K562 (cell line): ENCODE measurements at regions not wholly inside any gene's neighbourhood (a gene's known extent, or its start where the extent isn't known, plus 50 kb on each side); places are given as distances from the start of the nearest gene placed in this dataset.

Experiments used
- ATAC-seq: fragments of 200-7000 bp; cut with Tn5 transposase; 3 replicates; pipeline ENCODE4 v1.9.1; 2020; ENCODE audit warnings: moderate library complexity
- BruUV-seq: library from RNA; stranded (reverse); fragments of 400-500 nt; replicated peaks from 2 replicates; lab custom pipeline; 2021; lab: Mats Ljungman, UMichigan
- CTCF ChIA-PET: fragments of 300-600 bp; formaldehyde crosslinking; extraction: SDS; loops from one replicate; lab custom pipeline; 2021; ENCODE audit warnings: low intra/inter-chr PET ratio; lab: Yijun Ruan, JAX
- POLR2A ChIA-PET: fragments of 300-600, 350-650 bp; sonication (Branson Sonifier 250); formaldehyde crosslinking; extraction: SDS; loops from one replicate; lab custom pipeline; 2021; ENCODE audit warnings: antibody characterized with exemption, inconsistent platforms; lab: Yijun Ruan, JAX
- DNase-seq, 4 experiments: peaks; one replicate each; pipeline versions ENCODE4 v3.0.0 to v3.0.0-alpha.2; 2011 to 2018; ENCODE audit warnings: low spot score in 3 of 4, mixed read lengths in 3 of 4; ENCODE audit errors: extremely low read depth in 1 of 4
- FAIRE-seq: peaks from 2 replicates; lab custom pipeline; 2011; peaks lifted over from hg19 to GRCh38; lab: Jason Lieb, UNC
- H2AFZ ChIP-seq: 2 replicates; pipeline ENCODE4 v1.6.0; 2011; ENCODE audit warnings: low read depth, low read length, control low read depth, inconsistent platforms
- H3K27ac ChIP-seq: fragments of 200-600 bp; 3 replicates; pipeline ENCODE4 v1.8.0; 2011; ENCODE audit warnings: low read depth, mild to moderate bottlenecking, control low read depth, inconsistent platforms, low read length, moderate library complexity, mixed read lengths; ENCODE audit errors: extremely low read depth
- H3K27me3 ChIP-seq, 2 experiments: fragments of 300-600 bp in 1 of 2; 2 replicates in 1 of 2; 3 replicates in 1 of 2; pipeline versions ENCODE4 v1.6.0 to v1.8.0; 2011; ENCODE audit warnings: inconsistent platforms in 2 of 2, low read length in 2 of 2, mild to moderate bottlenecking in 1 of 2, mixed read lengths in 1 of 2, moderate library complexity in 1 of 2; ENCODE audit not compliant: control insufficient read depth in 2 of 2, insufficient read depth in 2 of 2
- H3K36me3 ChIP-seq: fragments of 300-600 bp; 3 replicates; pipeline ENCODE4 v1.8.0; 2011; ENCODE audit warnings: mild to moderate bottlenecking, low read length, inconsistent platforms; ENCODE audit not compliant: control insufficient read depth, insufficient read depth
- H3K4me1 ChIP-seq, 2 experiments: fragments of 200-600 bp in 1 of 2; replicated peaks in 1 of 2; 2 replicates in 1 of 2; 3 replicates in 1 of 2; pipeline versions ENCODE4 v1.5.1 to v1.8.0; 2011; ENCODE audit warnings: inconsistent platforms in 2 of 2, low read length in 2 of 2, mild to moderate bottlenecking in 1 of 2, mixed read lengths in 1 of 2, moderate library complexity in 1 of 2; ENCODE audit not compliant: control insufficient read depth in 2 of 2, insufficient read depth in 2 of 2
- H3K4me2 ChIP-seq: 2 replicates; pipeline ENCODE4 v1.6.1; 2011; ENCODE audit warnings: low read length, control low read depth, inconsistent platforms, mixed read lengths; ENCODE audit not compliant: insufficient read depth
- H3K4me3 ChIP-seq: fragments of 200-600 bp; sonication (generic), shearing (Covaris generic); 2 replicates; pipeline ENCODE4 v1.5.1; 2016; ENCODE audit warnings: control low read depth, inconsistent platforms
- H3K79me2 ChIP-seq: fragments of 200-600 bp; 3 replicates; pipeline ENCODE4 v1.8.0; 2011; ENCODE audit warnings: low read length, inconsistent platforms; ENCODE audit not compliant: control insufficient read depth, insufficient read depth
- H3K9ac ChIP-seq, 2 experiments: 2 replicates each; pipeline versions ENCODE4 v1.6.0 to v1.6.1; 2011; ENCODE audit warnings: low read depth in 2 of 2, low read length in 2 of 2, control low read depth in 1 of 2, inconsistent platforms in 1 of 2, mild to moderate bottlenecking in 1 of 2, mixed read lengths in 1 of 2; ENCODE audit not compliant: insufficient read depth in 1 of 2
- H3K9me1 ChIP-seq: one replicate; pipeline ENCODE4 v1.6.0; 2011; ENCODE audit warnings: inconsistent platforms, mild to moderate bottlenecking, low read length, moderate library complexity; ENCODE audit not compliant: control insufficient read depth, insufficient read depth
- H3K9me3 ChIP-seq: replicated peaks from 2 replicates; pipeline ENCODE4 v1.5.1; 2011; ENCODE audit warnings: low read depth, low read length, inconsistent platforms; ENCODE audit not compliant: control insufficient read depth, insufficient read depth
- H4K20me1 ChIP-seq: replicated peaks from 2 replicates; pipeline ENCODE4 v1.6.1; 2011; ENCODE audit warnings: low read length, inconsistent platforms, mixed read lengths; ENCODE audit not compliant: control insufficient read depth, insufficient read depth
- ASH1L ChIP-seq: fragments of 450-650 bp; IDR thresholded peaks from 2 replicates; pipeline ENCODE4 v1.6.1; 2018; ENCODE audit warnings: borderline replicate concordance, mild to moderate bottlenecking, low read depth; ENCODE audit not compliant: partially characterized antibody
- PHF21A ChIP-seq: fragments of 450-650 bp; IDR thresholded peaks from 2 replicates; pipeline ENCODE4 v1.6.1; 2017; ENCODE audit warnings: low read depth, borderline replicate concordance
- POLR2G ChIP-seq: fragments of 200-400 bp; formaldehyde crosslinking; IDR thresholded peaks from 2 replicates; pipeline ENCODE4 v1.6.1; 2017; ENCODE audit warnings: low read depth, mild to moderate bottlenecking, antibody characterized with exemption, low read length, moderate library complexity
- PPARD ChIP-seq: fragments of 250-450 bp; sonication (Bioruptor Pico); IDR thresholded peaks from 2 replicates; pipeline ENCODE4 v1.8.0; 2022; ENCODE audit warnings: inconsistent platforms, mild to moderate bottlenecking, moderate library complexity
- SMAD3 ChIP-seq: fragments of 450-650 bp; formaldehyde crosslinking; conservative IDR thresholded peaks from 2 replicates; pipeline ENCODE4 v1.4.0; 2020; ENCODE audit warnings: mild to moderate bottlenecking
- SMAD4 ChIP-seq: fragments of 250-450 bp; sonication (Bioruptor Pico); conservative IDR thresholded peaks from 2 replicates; pipeline ENCODE4 v1.8.0; 2021; ENCODE audit warnings: inconsistent platforms, mild to moderate bottlenecking, moderate library complexity
- ZC3H8 ChIP-seq: fragments of 450-650 bp; IDR thresholded peaks from 2 replicates; pipeline ENCODE4 v1.6.1; 2017
- WGBS: fragments of 100-300 bp; shearing (Covaris generic); methylation state at CpG from one replicate; pipeline ENCODE4 v1.1.6; 2016; ENCODE audit warnings: low coverage, mixed read lengths; ENCODE audit not compliant: insufficient coverage; ENCODE audit errors: missing lambda C conversion rate; 5-methylcytosine and 5-hydroxymethylcytosine counted together
- in situ Hi-C: fragments of 300-500 bp; cut with MboI; formaldehyde crosslinking; loops from 4 replicates; pipeline ENCODE4 v1.15.0; 2018; ENCODE audit warnings: inconsistent platforms, mixed read lengths
- intact Hi-C: fragments of 100-400 bp; cut with micrococcal nuclease; formaldehyde crosslinking; loops from 2 replicates; pipeline ENCODE4 v1.14.2; 2022
- TF ChIP-seq, protein P1 (sequence below): fragments of 250-450 bp; sonication (Bioruptor Pico); IDR thresholded peaks from 2 replicates; pipeline ENCODE4 v1.8.0; 2021; ENCODE audit warnings: moderate library complexity, mild to moderate bottlenecking, inconsistent platforms
- TF ChIP-seq, protein P2 (sequence below), 3 experiments: IDR thresholded peaks in 2 of 3; conservative IDR thresholded peaks in 1 of 3; 2 replicates each; pipeline ENCODE4 v1.5.1; 2011 to 2012; ENCODE audit warnings: low read length in 3 of 3, mild to moderate bottlenecking in 3 of 3, control low read depth in 2 of 3, improper control_type of control experiment in 1 of 3, inconsistent platforms in 1 of 3, low read depth in 1 of 3, mixed read lengths in 1 of 3, moderate library complexity in 1 of 3; ENCODE audit not compliant: insufficient read depth in 2 of 3
- TF ChIP-seq, protein P3 (sequence below), 2 experiments: fragments of 200-800 bp in 1 of 2; sonication (Bioruptor generic) in 1 of 2; sonication (generic) in 1 of 2; formaldehyde crosslinking in 1 of 2; IDR thresholded peaks in 1 of 2; conservative IDR thresholded peaks in 1 of 2; 2 replicates each; pipeline versions ENCODE4 v1.5.0 to v1.6.1; 2016 to 2020; ENCODE audit warnings: missing compliant biosample characterization in 1 of 2, missing genetic modification characterization in 1 of 2, missing genetic modification reagents in 1 of 2
- TF ChIP-seq, protein P4 (sequence below): fragments of 250-450 bp; sonication (Bioruptor Pico); IDR thresholded peaks from 2 replicates; pipeline ENCODE4 v1.8.0; 2022; ENCODE audit warnings: inconsistent platforms
- TF ChIP-seq, protein P5 (sequence below): fragments of 450-650 bp; IDR thresholded peaks from one replicate; pipeline ENCODE4 v1.6.1; 2018; ENCODE audit warnings: mild to moderate bottlenecking, moderate library complexity; ENCODE audit not compliant: partially characterized antibody

DNA sequence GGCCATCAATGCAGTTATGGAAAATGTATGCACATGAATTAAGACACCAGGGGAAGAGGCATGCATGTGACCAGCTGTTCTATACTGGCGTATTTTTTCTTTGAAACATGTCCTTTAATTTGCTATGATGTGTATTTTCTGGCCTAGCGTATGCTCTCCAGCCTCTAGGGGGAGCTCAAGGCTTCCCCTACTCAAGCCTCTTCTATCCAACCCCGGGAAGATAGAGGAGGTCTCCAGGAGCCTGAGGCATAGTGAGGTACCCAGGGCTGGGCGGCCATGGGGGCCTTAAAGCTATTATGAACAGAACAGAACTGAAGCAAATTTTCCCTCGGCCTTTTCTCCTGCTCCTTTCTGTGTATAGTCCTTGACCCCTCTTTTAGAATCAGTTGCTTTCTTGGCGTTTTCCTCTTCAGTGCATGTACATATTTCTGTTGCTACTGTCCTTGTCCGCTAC lies 528.9 kb downstream of the MAFB start (continued):
- TF ChIP-seq, protein P1, sequence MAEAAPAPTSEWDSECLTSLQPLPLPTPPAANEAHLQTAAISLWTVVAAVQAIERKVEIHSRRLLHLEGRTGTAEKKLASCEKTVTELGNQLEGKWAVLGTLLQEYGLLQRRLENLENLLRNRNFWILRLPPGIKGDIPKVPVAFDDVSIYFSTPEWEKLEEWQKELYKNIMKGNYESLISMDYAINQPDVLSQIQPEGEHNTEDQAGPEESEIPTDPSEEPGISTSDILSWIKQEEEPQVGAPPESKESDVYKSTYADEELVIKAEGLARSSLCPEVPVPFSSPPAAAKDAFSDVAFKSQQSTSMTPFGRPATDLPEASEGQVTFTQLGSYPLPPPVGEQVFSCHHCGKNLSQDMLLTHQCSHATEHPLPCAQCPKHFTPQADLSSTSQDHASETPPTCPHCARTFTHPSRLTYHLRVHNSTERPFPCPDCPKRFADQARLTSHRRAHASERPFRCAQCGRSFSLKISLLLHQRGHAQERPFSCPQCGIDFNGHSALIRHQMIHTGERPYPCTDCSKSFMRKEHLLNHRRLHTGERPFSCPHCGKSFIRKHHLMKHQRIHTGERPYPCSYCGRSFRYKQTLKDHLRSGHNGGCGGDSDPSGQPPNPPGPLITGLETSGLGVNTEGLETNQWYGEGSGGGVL, result no peak
- TF ChIP-seq POLR2G (no peak), ASH1L (no peak), SMAD4 (CRISPR knock-in tag) (no peak), SMAD3 (CRISPR knock-in tag) (no peak), PPARD (no peak), ZC3H8 (no peak)
- TF ChIP-seq, protein P2, sequence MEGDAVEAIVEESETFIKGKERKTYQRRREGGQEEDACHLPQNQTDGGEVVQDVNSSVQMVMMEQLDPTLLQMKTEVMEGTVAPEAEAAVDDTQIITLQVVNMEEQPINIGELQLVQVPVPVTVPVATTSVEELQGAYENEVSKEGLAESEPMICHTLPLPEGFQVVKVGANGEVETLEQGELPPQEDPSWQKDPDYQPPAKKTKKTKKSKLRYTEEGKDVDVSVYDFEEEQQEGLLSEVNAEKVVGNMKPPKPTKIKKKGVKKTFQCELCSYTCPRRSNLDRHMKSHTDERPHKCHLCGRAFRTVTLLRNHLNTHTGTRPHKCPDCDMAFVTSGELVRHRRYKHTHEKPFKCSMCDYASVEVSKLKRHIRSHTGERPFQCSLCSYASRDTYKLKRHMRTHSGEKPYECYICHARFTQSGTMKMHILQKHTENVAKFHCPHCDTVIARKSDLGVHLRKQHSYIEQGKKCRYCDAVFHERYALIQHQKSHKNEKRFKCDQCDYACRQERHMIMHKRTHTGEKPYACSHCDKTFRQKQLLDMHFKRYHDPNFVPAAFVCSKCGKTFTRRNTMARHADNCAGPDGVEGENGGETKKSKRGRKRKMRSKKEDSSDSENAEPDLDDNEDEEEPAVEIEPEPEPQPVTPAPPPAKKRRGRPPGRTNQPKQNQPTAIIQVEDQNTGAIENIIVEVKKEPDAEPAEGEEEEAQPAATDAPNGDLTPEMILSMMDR (IDR thresholded peaks at IDR 0.05 in 2 of 3, conservative IDR thresholded peaks at IDR 0.05 in 1 of 3; ENCODE audit: insufficient read depth in 2 of 3, low read depth in 1 of 3, low read length in 3 of 3), result peak; percentile 36 to 59 (median 51); a peak in 5 of 6 replicates
- TF ChIP-seq, all 486 proteins: peak for 2

DNA sequence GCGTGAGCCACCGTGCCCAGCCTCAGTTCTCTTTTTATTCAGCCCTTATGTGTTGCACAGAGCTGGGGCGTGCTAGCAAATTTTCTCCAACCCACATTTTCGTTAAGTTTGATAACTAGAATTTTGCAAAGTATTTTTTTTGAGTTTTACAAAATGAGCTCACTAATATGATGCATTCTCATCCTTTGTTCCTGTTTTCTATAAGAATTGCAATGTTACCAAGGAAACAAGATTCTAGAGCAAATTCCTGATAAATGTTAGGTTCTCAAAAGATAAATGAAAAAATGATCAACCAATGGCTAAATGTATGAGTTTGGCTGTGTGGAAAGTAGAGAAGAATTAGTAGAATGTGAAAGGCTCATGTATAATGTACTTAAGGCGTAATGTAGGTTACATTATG lies 529.8 kb downstream of the MAFB start:
- ChIA-PET POLR2A (no interaction called here), CTCF (no interaction called here)
- BruUV-seq, result no TSS peak
- Histone ChIP-seq H3K27ac (no peak overlapping the region), H2AFZ (no peak overlapping the region), H3K9ac (no peak overlapping the region), H3K4me2 (no peak overlapping the region), H3K79me2 (no peaks in the 10 kb centered on the region), H3K4me1 (no peaks in the 10 kb centered on the region), H3K9me3 (no peaks in the 10 kb centered on the region), H4K20me1 (no peaks in the 10 kb centered on the region), H3K9me1 (no peaks in the 10 kb centered on the region), H3K4me3 (no peak overlapping the region), H3K36me3 (no peaks in the 10 kb centered on the region), H3K27me3 (no peaks in the 10 kb centered on the region)
- WGBS, result 1% methylated on average over 5 of the region's 5 CpGs
- FAIRE-seq (no peak), DNase-seq (no peak), ATAC-seq (no peak)
- in situ Hi-C loops, result no loop called here
- intact Hi-C loops, result no loop called here
- no peak for TF ChIP-seq PHF21A
- TF ChIP-seq, protein P3, sequence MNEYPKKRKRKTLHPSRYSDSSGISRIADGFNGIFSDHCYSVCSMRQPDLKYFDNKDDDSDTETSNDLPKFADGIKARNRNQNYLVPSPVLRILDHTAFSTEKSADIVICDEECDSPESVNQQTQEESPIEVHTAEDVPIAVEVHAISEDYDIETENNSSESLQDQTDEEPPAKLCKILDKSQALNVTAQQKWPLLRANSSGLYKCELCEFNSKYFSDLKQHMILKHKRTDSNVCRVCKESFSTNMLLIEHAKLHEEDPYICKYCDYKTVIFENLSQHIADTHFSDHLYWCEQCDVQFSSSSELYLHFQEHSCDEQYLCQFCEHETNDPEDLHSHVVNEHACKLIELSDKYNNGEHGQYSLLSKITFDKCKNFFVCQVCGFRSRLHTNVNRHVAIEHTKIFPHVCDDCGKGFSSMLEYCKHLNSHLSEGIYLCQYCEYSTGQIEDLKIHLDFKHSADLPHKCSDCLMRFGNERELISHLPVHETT (CRISPR knock-in tag; conservative IDR thresholded peaks at IDR 0.05 in 1 of 2, IDR thresholded peaks at IDR 0.05 in 1 of 2), result no peak
- TF ChIP-seq, protein P4, sequence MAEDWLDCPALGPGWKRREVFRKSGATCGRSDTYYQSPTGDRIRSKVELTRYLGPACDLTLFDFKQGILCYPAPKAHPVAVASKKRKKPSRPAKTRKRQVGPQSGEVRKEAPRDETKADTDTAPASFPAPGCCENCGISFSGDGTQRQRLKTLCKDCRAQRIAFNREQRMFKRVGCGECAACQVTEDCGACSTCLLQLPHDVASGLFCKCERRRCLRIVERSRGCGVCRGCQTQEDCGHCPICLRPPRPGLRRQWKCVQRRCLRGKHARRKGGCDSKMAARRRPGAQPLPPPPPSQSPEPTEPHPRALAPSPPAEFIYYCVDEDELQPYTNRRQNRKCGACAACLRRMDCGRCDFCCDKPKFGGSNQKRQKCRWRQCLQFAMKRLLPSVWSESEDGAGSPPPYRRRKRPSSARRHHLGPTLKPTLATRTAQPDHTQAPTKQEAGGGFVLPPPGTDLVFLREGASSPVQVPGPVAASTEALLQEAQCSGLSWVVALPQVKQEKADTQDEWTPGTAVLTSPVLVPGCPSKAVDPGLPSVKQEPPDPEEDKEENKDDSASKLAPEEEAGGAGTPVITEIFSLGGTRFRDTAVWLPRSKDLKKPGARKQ (CRISPR knock-in tag), result no peak
- TF ChIP-seq, protein P5, sequence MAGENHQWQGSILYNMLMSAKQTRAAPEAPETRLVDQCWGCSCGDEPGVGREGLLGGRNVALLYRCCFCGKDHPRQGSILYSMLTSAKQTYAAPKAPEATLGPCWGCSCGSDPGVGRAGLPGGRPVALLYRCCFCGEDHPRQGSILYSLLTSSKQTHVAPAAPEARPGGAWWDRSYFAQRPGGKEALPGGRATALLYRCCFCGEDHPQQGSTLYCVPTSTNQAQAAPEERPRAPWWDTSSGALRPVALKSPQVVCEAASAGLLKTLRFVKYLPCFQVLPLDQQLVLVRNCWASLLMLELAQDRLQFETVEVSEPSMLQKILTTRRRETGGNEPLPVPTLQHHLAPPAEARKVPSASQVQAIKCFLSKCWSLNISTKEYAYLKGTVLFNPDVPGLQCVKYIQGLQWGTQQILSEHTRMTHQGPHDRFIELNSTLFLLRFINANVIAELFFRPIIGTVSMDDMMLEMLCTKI, result no peak
